ENCODE measurements at regions not wholly inside any gene's neighbourhood (a gene's known extent, or its start where the extent isn't known, plus 50 kb on each side); places are given as distances from the start of the nearest gene placed in this dataset.

DNA sequence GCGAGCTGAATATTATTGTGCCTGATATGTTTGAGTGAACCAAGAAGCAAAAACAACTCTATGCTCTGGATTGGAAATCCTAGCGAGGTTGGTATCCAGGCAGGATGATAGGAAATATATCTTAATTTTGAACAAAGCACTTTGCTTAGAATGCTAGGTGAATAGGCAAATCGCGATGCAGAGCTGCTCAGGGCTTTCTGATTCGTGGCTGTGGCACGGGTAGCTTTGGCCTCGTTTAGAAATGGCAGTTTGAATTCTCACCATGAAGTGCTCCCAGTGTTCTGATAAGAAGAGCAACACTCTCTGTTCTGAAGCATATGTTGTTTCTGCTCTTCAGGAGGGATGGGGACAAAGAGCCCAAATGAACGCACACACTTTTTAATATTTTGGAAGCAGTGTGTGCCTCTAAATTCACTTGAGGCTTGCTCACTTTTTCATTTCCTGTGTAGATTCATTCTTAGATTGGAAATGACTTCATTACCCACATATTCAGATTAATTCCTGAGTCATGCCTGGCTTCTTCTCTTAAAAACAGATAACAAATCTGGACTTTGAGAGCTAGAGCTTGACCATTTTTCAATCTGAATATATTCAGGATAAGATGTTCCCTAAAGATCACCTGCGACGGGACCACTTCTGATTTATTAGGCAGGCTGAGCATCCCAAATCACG is 200.9 kb downstream of the RPAP3 start:
- intact Hi-C loops (cut with DNase I) = no loop called here
- TF ChIP-seq, protein P1, sequence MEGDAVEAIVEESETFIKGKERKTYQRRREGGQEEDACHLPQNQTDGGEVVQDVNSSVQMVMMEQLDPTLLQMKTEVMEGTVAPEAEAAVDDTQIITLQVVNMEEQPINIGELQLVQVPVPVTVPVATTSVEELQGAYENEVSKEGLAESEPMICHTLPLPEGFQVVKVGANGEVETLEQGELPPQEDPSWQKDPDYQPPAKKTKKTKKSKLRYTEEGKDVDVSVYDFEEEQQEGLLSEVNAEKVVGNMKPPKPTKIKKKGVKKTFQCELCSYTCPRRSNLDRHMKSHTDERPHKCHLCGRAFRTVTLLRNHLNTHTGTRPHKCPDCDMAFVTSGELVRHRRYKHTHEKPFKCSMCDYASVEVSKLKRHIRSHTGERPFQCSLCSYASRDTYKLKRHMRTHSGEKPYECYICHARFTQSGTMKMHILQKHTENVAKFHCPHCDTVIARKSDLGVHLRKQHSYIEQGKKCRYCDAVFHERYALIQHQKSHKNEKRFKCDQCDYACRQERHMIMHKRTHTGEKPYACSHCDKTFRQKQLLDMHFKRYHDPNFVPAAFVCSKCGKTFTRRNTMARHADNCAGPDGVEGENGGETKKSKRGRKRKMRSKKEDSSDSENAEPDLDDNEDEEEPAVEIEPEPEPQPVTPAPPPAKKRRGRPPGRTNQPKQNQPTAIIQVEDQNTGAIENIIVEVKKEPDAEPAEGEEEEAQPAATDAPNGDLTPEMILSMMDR (IDR thresholded peaks at IDR 0.05) = no peak
- DNase-seq = no peak
- H3K4me1 ChIP-seq = no peaks in the 10 kb centered on the region
- no peaks in the 10 kb centered on the region for H3K36me3 ChIP-seq
- H3K27ac ChIP-seq = no peak overlapping the region
- no peak for FAIRE-seq
- no peaks in the 10 kb centered on the region for H3K9me3 ChIP-seq
- no peak overlapping the region for H3K4me3 ChIP-seq
- H3K27me3 ChIP-seq = no peaks in the 10 kb centered on the region
- ATAC-seq = no peak
- WGBS, 2 donors = 66 to 78% methylated on average over 11 of the region's 11 CpGs

DNA sequence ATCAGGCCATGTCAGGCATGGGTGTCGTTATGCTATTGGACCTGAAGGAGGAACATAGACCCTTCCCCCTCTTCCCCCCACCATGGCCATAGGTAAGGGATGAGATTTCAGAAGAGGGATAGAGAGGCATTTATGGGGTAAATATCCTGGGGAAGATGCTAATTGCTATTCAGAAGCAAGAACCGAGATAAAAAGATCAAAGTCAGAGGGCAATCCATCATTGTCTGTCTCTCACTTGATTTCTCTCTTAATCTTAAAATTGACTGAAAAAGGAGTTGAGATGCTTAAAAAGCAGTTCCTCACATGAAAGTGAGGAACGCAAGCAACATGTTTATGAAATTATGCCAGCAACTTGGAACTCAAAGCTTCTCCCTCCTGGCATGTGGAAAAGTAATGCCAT is 212.0 kb downstream of the RPAP3 start:
- no peak for FAIRE-seq
- Histone ChIP-seq H3K36me3 (no peaks in the 10 kb centered on the region), H3K9me3 (no peaks in the 10 kb centered on the region), H3K4me1 (no peaks in the 10 kb centered on the region), H3K27ac (no peak overlapping the region), H3K27me3 (no peaks in the 10 kb centered on the region), H3K4me3 (no peak overlapping the region)
- ATAC-seq = no peak
- TF ChIP-seq, protein P1 (IDR thresholded peaks at IDR 0.05) = no peak
- intact Hi-C loops (cut with DNase I) = no loop called here
- WGBS, 2 donors = 37 to 49% methylated on average over 3 of the region's 3 CpGs
- DNase-seq = no peak

DNA sequence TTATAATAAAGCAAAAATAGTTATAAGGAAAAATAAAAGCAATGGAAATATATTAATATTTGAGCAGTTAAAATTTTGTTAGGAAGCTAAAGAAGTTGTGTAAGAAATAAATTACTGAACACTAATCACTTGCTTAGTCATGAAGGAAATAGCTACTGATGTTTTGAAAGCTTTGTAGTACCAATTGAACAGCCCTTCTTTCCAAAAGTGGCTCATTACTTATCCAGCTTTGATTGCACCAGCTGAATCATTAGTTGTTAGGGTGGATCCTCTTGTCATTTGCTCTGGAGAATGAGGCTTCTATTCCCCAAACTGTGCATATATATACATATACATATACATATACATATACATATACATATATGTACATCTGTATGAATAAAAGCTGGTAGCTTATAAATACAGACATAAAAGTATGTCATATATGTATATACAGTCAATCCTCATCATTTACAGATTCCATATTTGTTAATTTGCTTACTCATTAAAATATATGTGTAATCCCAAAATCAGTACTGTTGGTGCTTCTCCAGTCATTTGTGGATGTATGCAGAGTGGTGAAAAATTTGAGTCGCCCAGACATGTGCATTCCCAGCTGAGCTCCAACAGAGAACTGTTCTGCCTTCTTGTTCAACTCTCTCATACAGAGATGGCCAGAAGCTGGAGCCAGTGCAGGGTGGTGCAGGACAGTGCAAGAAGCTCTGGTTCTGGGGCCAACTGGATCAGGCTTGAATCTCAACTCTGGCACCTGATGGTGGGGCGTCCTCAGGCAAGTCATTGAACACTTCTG is 214.1 kb downstream of the RPAP3 start:
- ATAC-seq (no peak), DNase-seq (no peak), FAIRE-seq (no peak)
- 30 to 48% methylated on average over 2 of the region's 2 CpGs for WGBS, 2 donors
- H3K4me3 ChIP-seq = no peak overlapping the region
- H3K27ac ChIP-seq = no peak overlapping the region
- TF ChIP-seq, protein P1 (IDR thresholded peaks at IDR 0.05) = no peak
- no peaks in the 10 kb centered on the region for H3K27me3 ChIP-seq
- no peaks in the 10 kb centered on the region for H3K36me3 ChIP-seq
- intact Hi-C loops (cut with DNase I) = no loop called here
- H3K4me1 ChIP-seq = no peaks in the 10 kb centered on the region
- H3K9me3 ChIP-seq = no peaks in the 10 kb centered on the region

DNA sequence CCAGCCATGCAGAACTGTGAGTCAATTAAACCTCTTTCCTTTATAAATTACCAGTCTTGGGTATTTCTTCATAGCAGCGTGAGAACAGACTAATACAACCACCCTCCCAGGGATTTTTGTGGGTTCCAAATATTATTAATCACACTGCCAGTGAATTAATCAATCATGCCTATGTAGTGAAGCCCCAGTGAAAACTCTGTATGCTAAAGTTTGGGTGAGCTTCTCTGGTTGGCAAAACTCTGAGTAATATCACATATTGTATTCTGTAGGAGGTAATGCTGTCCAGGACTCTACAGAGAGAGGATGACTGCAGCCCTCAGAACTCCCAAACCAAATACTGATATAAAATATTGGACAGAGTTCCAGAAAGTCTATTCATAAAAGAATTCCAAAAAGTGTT is 216.9 kb downstream of the RPAP3 start:
- FAIRE-seq (no peak), ATAC-seq (no peak), DNase-seq (no peak)
- H3K9me3 ChIP-seq = no peaks in the 10 kb centered on the region
- intact Hi-C loops (cut with DNase I) = no loop called here
- H3K27me3 ChIP-seq = no peaks in the 10 kb centered on the region
- TF ChIP-seq, protein P1 (IDR thresholded peaks at IDR 0.05) = no peak
- WGBS, 2 donors = 29 to 38% methylated on average over 1 of the region's 1 CpG
- H3K4me3 ChIP-seq = no peak overlapping the region
- H3K4me1 ChIP-seq = no peaks in the 10 kb centered on the region
- no peak overlapping the region for H3K27ac ChIP-seq
- no peaks in the 10 kb centered on the region for H3K36me3 ChIP-seq

DNA sequence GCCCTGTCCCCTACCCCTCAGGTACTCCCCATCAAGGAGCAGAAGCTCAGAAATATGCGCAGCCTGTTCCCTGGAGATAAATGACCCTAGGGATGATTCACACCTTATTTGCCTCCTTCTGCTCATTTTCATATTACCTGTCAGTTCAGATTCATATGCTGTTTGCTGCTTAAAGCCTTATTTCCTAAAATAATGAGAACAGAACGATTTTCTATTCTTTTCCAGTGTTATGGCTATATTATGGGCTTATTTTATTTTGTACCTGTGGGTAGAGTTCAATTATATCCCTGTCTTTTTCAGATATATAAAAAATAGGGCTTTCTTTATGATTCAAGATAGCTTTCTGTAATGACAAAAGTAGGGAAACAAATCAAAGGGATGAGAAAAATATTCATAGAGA is 224.8 kb downstream of the RPAP3 start:
- ATAC-seq (no peak), FAIRE-seq (no peak), DNase-seq (no peak)
- Histone ChIP-seq H3K4me3 (no peak overlapping the region), H3K27me3 (no peaks in the 10 kb centered on the region), H3K27ac (no peak overlapping the region), H3K4me1 (no peaks in the 10 kb centered on the region), H3K36me3 (no peaks in the 10 kb centered on the region), H3K9me3 (no peaks in the 10 kb centered on the region)
- intact Hi-C loops (cut with DNase I) = no loop called here
- TF ChIP-seq, protein P1 (IDR thresholded peaks at IDR 0.05) = no peak
- 42 to 48% methylated on average over 2 of the region's 2 CpGs for WGBS, 2 donors
